HG02973 (cell line): ENCODE measurements at regions not wholly inside any gene's neighbourhood (a gene's known extent, or its start where the extent isn't known, plus 50 kb on each side); places are given as distances from the start of the nearest gene placed in this dataset.
"Not testable (repeated sequence)": the region's sequence is repeated elsewhere in the genome, so short reads cannot be mapped to it uniquely, and the experiment has no call there.

Experiments
- ATAC-seq: cut with Tn5 transposase; IDR thresholded peaks from one replicate; pipeline ENCODE4 v1.9.1; 2021; ENCODE audit warnings: moderate library complexity; ENCODE audit not compliant: unreplicated experiment

DNA sequence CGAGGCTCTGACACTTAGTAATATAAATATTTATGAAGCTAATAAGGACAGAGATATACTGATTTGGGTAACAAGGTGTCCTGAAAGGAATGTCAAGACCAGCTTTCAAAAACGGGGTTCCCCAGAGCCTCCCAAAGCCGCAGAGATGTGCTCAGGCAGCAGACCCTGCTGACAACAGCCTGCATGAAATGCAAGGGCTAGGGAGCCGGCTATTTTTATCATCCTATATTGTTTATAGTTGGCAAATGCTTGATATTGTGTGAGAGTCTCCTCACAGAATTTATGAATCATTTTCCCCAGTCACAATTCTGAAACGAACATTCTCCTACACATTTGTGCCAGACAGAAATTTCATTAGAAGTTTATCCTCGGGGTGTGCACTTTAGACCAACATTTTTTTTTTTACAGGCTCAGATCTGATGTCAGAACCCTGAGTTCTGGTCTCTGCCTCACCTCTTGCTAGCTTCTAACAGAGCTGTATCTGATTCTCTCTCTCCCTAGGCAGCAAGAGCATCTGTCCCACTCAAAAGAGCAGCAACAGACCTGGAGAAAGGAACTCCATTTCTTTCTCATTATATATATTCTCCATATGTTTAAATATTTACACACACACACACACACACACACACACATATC is 302.3 kb upstream of the PLD5 start:
- ATAC-seq = no peak

DNA sequence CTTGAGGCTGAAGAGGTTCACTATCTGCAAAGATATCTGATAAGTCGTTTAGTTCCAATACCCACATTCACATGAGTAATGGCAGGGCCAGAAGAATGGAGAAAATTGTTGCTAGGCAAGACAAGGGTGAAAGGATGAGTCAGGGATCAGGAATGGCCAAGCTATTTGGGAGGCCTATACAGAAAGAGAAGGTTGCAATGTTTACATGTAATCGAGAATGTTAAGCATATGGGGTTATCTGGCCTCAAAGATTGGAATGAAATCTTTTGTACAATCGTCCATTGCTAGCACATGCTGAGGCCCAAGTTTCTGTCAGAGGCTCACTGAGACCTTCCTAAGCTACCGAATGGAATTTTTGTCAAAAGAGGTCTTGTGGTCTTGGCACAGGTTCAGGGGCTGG is 299.9 kb upstream of the PLD5 start:
- ATAC-seq = no peak

DNA sequence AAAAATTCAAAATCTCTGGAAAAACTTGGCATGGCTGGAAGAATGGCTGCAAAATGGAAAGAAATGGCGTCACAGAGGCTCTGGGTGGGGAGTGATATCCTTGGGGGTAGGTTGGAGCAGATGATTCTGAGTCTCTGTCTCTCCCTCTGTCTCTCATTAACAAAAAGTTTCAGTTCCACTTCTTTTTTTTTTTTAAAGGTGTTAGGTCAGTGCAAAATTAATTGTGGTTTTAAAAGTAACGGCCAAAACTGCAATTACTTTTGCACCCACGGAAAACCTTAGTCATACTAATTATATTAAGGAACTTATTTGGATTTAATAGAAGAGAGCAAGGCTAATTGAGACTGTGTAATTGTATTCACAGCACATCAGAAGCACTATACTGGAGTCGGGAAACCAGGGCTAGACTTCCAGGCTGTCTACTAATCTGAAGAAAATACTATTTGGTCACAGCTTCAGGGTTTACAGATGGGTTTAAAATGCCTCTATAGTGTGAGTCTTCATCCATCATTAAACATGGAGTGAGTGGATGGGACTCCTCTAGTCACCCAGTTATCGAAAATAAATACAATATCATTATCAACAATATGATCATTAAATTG is 289.1 kb upstream of the PLD5 start:
- peak; percentile 92 for ATAC-seq

DNA sequence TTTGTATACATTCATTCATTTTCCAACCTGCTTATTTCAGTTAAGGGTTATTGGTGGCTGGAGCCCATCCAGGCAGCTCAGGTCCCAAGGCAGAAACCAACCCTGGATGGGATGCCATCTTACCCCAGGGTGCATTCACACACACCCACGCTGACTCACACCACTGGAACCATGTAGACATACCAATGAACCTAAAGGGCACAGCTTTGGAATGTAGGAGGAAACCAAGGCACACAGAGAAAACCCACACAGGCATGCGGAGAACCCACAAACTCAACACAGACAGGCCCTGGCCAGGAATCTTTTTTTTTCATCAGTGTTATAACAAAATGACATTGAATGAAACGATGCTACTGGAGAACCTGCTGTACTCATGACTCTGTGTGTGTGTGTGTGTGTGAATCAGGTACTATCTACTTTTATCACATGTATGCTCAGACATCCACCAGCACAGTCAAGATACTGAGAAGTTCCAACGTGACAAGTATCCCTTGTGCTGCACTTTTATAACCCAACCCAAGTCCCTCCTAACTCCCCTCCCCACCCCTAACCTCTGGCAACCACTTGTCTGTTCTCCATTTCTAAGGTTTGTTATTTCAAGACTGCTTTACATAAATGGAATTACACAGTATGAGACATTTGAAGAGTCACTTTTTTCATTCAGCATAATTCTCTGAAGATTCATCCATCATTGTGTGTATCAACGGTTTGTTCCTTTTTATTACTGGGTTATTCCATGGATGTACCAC is 286.8 kb upstream of the PLD5 start:
- ATAC-seq = no peak

- no peak for ATAC-seq
Observed at GRCh38 chr1:242806324-242806723, 281.8 kb upstream of the PLD5 start.

- ATAC-seq = not testable (repeated sequence)
Observed at GRCh38 chr1:242805360-242805759, 280.9 kb upstream of the PLD5 start.

DNA sequence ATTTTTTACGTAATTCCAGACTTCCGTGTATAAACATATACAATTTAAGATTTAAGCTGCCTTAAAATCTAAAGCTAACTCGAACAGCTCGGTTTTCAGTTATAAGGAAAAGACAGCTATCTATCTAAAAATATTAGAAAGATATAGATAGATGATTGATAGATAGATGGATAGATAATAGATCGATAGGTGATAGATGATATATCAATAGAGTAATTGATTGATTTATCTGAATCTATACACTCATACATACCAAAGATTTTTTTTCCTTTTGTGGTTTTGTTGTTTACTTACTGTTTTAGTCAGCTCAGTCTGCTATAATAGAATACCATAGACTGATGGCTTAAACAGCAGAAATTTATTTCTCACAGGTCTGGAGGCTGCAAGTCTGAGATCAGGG is 278.5 kb upstream of the PLD5 start:
- ATAC-seq = no peak

DNA sequence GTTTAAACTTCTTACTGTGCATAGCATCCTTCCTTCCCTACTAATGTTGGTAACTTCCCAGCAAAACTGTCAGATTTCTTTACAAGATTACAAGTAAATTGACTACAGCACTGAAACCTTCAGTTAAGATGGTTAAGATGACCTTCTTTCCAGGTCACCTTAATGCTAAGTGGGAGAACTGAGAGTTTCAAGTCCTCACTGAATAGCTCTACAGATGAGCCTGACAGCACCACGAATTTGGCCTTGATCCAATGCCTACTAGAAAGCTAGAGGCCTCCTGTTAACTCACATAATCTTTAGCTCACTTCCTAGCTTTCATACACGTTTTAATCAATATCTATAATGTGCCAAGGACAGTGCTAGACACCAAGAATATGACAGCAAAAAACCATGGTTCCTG is 276.0 kb upstream of the PLD5 start:
- no peak for ATAC-seq

- ATAC-seq = no peak
Observed at GRCh38 chr1:242797856-242798255, 273.4 kb upstream of the PLD5 start.

DNA sequence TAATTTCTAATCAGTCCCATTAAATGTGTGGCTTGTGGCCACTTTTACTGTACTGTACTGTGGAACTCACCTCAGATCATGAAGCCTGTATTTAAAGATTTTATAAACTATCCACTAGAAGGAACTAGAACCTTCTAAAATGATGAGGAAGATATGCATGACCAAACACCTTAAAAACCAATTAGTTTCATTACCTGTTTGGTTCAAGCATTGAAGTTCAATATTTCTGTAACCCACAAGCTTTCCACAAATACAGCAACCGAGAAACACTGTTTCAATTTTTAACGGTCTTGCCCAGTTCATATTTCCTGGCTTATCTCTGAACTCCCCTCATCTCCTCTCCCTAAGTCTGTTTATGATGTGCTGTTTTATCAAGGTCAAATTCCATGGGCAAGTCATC is 264.3 kb upstream of the PLD5 start:
- ATAC-seq = peak; percentile 66

DNA sequence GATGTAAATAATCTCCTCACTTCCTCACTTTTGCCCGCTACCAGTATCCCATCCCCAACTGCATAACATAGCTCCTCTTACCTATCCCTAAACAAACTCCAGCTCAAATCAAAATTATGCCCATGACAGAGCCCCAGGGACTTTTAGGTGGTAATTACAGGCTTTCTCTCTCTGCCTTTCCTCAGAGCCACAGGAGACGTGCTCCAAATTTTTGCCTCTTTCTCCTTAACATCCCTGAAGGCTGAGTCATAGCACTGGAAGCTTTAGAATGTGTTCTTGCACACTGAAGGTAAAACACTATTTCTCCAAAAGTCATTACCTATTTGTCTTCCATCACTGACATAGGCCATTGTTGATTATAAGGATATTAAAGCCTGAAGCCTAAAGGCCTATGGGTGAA is 263.5 kb upstream of the PLD5 start:
- ATAC-seq = no peak

- no peak for ATAC-seq
Observed at GRCh38 chr1:242784807-242785206, 260.3 kb upstream of the PLD5 start.

DNA sequence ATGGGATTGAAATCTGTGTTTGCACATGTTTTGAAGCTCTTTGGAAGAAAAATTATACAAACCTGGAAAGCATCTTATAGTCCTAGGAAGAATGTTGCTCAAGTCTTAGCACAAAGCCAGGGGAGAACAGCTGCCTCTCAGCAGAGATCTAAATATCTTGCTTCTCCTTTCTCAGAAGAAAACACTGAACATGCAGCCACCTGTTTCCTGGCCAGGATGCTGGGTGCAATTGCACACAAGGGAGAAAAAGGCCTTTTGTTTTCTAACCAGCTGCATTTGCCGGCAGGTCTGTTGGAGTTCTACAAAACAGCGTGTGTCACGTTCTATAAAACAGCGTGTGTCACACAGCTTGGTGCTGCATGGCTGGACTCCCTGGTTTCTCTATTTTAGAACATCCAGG is 259.6 kb upstream of the PLD5 start:
- peak; percentile 70 for ATAC-seq

DNA sequence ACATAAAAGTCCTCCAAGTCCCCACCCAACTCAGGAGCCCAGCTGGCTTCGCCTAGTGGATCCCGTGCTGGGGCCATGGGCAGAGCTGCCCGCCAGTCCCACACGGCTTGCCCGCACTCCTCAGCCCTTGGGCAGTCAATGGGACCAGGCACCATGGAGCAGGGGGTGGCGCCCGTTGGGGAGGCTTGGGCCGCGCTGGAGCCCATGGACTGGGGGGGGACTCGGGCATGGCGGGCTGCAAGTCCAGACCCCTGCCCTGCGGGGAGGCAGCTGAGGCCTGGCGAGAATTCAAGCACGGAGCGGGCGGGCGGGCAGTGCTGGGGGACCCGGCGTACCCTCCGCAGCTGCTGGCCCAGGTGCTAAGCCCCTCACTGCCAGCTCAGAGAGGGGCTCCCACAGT is 249.8 kb upstream of the PLD5 start:
- ATAC-seq = no peak

DNA sequence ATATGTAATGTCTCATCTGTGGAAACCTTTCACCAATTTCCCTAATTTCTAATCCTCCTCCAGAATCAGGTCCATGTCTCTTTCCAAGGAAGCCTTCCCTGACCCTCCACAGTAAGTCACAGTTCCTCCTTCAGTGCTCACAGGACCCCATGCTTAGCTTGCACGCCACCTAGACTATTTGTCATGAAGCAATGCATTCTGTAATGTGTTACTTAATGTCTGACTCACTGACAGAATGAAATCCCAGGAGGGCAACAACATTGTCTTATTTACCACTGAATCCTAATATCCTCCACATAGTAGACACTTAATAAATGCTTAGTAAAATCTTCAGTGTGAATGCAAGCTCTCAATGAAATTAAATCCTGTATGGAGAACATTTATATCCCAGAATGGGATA is 245.9 kb upstream of the PLD5 start:
- no peak for ATAC-seq

DNA sequence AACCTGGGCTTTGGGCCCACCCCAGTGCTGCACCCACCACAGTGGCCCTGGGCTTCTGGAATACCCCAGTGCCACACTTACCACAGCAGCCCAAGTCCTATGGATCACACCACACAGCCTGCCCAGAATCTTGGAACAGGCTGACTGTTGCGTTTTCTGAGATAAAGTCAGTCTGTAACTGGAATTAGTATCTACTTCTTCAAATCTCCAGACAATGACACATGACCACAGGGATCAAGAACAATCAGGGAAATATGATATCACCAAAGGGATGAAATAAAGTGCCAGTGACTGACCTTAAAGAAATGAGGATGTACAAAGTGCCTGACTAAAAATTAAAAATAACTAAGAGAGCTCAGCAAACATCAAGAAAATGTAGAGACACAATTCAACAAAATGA is 239.7 kb upstream of the PLD5 start:
- no peak for ATAC-seq

GRCh38 chr1:242761556-242761955 is 237.1 kb upstream of the PLD5 start:
- ATAC-seq = no peak

- ATAC-seq = no peak
Observed at GRCh38 chr1:242754926-242755325, 230.4 kb upstream of the PLD5 start.

DNA sequence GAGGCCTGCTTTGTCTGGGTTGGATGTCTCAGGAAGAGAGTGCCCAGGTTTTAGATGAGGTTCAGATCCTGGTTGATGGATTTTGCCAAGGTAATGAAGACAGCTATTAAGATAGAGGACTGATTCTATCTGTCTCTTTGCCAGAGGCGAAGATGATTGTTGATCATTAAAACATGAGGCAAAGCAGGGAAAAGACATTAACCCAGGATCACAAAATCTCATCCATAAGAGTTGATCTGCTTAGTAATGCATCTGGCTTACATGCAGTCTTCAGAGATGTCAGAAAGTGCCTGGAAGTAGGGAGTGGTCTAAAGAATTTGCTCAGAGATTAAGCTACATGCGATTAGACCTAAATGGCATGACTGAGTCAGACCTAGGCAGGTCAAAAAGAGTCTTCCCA is 229.6 kb upstream of the PLD5 start:
- ATAC-seq = no peak

GRCh38 chr1:242747233-242747632 is 222.7 kb upstream of the PLD5 start:
- no peak for ATAC-seq

- ATAC-seq = no peak
Observed at GRCh38 chr1:242745079-242745478, 220.6 kb upstream of the PLD5 start.

DNA sequence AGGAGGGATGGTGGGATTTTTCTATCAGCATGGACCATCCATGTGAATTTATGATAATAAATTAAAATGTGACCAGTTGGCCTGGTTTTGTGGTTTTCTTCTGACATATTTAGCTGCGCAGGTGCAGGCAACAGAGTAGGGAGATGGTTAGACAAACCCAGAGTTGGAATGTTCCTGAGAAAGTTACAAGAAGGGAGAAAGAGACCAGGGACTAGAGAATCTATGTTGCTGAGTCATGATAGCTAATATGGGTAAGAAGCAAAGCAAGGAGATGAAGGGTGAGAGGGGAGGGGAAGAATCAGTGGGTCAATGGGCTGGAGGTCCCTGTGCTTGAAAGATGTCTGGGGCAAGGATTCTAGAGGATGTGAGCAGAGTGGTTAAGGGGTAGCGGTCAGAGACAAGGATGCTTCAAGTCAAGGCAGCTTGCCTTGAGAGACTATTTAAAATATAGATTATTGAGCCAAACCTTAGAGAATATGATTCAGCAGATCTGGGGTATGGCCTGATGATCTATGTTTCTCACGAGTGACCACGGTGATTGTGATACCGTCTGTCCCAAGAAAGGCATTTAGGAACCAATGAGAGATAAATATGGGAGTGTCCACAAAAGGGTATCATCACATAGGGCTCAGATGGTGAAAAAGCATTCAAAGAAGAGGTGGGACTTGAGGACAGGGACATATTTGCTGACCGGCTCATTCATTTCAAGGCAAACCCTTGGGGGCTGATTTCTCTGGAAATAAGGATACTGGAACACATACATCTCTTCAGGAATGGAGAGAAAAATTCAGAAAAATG is 219.7 kb upstream of the PLD5 start:
- no peak for ATAC-seq
